ENCODE measurements at regions not wholly inside any gene's neighbourhood (a gene's known extent, or its start where the extent isn't known, plus 50 kb on each side); places are given as distances from the start of the nearest gene placed in this dataset.

GRCh38 chr2:15681089-15681885 lies 89.6 kb downstream of the DDX1 start:
- H3K4me3 ChIP-seq (ENCODE audit: low read depth, low read length) = no peak overlapping the region
- no peak overlapping the region for H3K27ac ChIP-seq (ENCODE audit: low read depth, low read length)
- H3K27me3 ChIP-seq (ENCODE audit: control insufficient read depth, insufficient read depth, low read length) = no peaks in the 10 kb centered on the region
- no peaks in the 10 kb centered on the region for H3K36me3 ChIP-seq (ENCODE audit: control insufficient read depth, insufficient read depth, low read length)
- 100% methylated on average over 1 of the region's 4 CpGs for WGBS (ENCODE audit: insufficient coverage)
- no peak for DNase-seq (ENCODE audit: low read depth in 4 of 6, low spot score in 6 of 6)
- H3K4me1 ChIP-seq (ENCODE audit: control insufficient read depth, insufficient read depth, low read length) = peaks cover 12% of the 10 kb centered on the region
- H3K9me3 ChIP-seq (ENCODE audit: control insufficient read depth, insufficient read depth, low read length) = no peaks in the 10 kb centered on the region

- Histone ChIP-seq H3K27me3 (ENCODE audit: control insufficient read depth, insufficient read depth, low read length) (no peaks in the 10 kb centered on the region), H3K36me3 (ENCODE audit: control insufficient read depth, insufficient read depth, low read length) (no peaks in the 10 kb centered on the region), H3K4me3 (ENCODE audit: low read depth, low read length) (no peak overlapping the region), H3K27ac (ENCODE audit: low read depth, low read length) (no peak overlapping the region), H3K9me3 (ENCODE audit: control insufficient read depth, insufficient read depth, low read length) (no peaks in the 10 kb centered on the region), H3K4me1 (ENCODE audit: control insufficient read depth, insufficient read depth, low read length) (peaks cover 7% of the 10 kb centered on the region)
- DNase-seq (ENCODE audit: low read depth in 4 of 6, low spot score in 6 of 6) = no peak
- 87% methylated on average over 3 of the region's 4 CpGs for WGBS (ENCODE audit: insufficient coverage)
Measured at GRCh38 chr2:15682354-15682753, 90.7 kb downstream of the DDX1 start.

GRCh38 chr2:15684161-15685039 lies 92.7 kb downstream of the DDX1 start:
- H3K4me3 ChIP-seq (ENCODE audit: low read depth, low read length) = no peak overlapping the region
- H3K9me3 ChIP-seq (ENCODE audit: control insufficient read depth, insufficient read depth, low read length) = no peaks in the 10 kb centered on the region
- H3K4me1 ChIP-seq (ENCODE audit: control insufficient read depth, insufficient read depth, low read length) = peaks cover 4% of the 10 kb centered on the region
- no peak for DNase-seq (ENCODE audit: low read depth in 4 of 6, low spot score in 6 of 6)
- no peak overlapping the region for H3K27ac ChIP-seq (ENCODE audit: low read depth, low read length)
- WGBS (ENCODE audit: insufficient coverage) = 85% methylated on average over 8 of the region's 13 CpGs
- H3K27me3 ChIP-seq (ENCODE audit: control insufficient read depth, insufficient read depth, low read length) = no peaks in the 10 kb centered on the region
- no peaks in the 10 kb centered on the region for H3K36me3 ChIP-seq (ENCODE audit: control insufficient read depth, insufficient read depth, low read length)

GRCh38 chr2:15685143-15685542 lies 93.5 kb downstream of the DDX1 start:
- Histone ChIP-seq H3K9me3 (ENCODE audit: control insufficient read depth, insufficient read depth, low read length) (no peaks in the 10 kb centered on the region), H3K4me3 (ENCODE audit: low read depth, low read length) (no peak overlapping the region), H3K4me1 (ENCODE audit: control insufficient read depth, insufficient read depth, low read length) (peaks cover 4% of the 10 kb centered on the region), H3K36me3 (ENCODE audit: control insufficient read depth, insufficient read depth, low read length) (no peaks in the 10 kb centered on the region), H3K27ac (ENCODE audit: low read depth, low read length) (no peak overlapping the region), H3K27me3 (ENCODE audit: control insufficient read depth, insufficient read depth, low read length) (no peaks in the 10 kb centered on the region)
- no peak for DNase-seq (ENCODE audit: low read depth in 4 of 6, low spot score in 6 of 6)
- 92% methylated on average over 5 of the region's 9 CpGs for WGBS (ENCODE audit: insufficient coverage)

- Histone ChIP-seq H3K4me1 (ENCODE audit: control insufficient read depth, insufficient read depth, low read length) (peaks cover 4% of the 10 kb centered on the region), H3K36me3 (ENCODE audit: control insufficient read depth, insufficient read depth, low read length) (no peaks in the 10 kb centered on the region), H3K9me3 (ENCODE audit: control insufficient read depth, insufficient read depth, low read length) (no peaks in the 10 kb centered on the region), H3K4me3 (ENCODE audit: low read depth, low read length) (no peak overlapping the region), H3K27me3 (ENCODE audit: control insufficient read depth, insufficient read depth, low read length) (no peaks in the 10 kb centered on the region), H3K27ac (ENCODE audit: low read depth, low read length) (no peak overlapping the region)
- WGBS (ENCODE audit: insufficient coverage) = 90% methylated on average over 2 of the region's 2 CpGs
- DNase-seq (ENCODE audit: low read depth in 4 of 6, low spot score in 6 of 6) = no peak
Measured at GRCh38 chr2:15686643-15687042, 95.0 kb downstream of the DDX1 start.

- WGBS (ENCODE audit: insufficient coverage) = 91% methylated on average over 1 of the region's 1 CpG
- H3K27me3 ChIP-seq (ENCODE audit: control insufficient read depth, insufficient read depth, low read length) = no peaks in the 10 kb centered on the region
- no peaks in the 10 kb centered on the region for H3K9me3 ChIP-seq (ENCODE audit: control insufficient read depth, insufficient read depth, low read length)
- no peak for DNase-seq (ENCODE audit: low read depth in 4 of 6, low spot score in 6 of 6)
- peaks cover 4% of the 10 kb centered on the region for H3K4me1 ChIP-seq (ENCODE audit: control insufficient read depth, insufficient read depth, low read length)
- no peaks in the 10 kb centered on the region for H3K36me3 ChIP-seq (ENCODE audit: control insufficient read depth, insufficient read depth, low read length)
- no peak overlapping the region for H3K27ac ChIP-seq (ENCODE audit: low read depth, low read length)
- no peak overlapping the region for H3K4me3 ChIP-seq (ENCODE audit: low read depth, low read length)
Measured at GRCh38 chr2:15687243-15687642, 95.6 kb downstream of the DDX1 start.

GRCh38 chr2:15687720-15688119 lies 96.1 kb downstream of the DDX1 start:
- no peaks in the 10 kb centered on the region for H3K27me3 ChIP-seq (ENCODE audit: control insufficient read depth, insufficient read depth, low read length)
- no peak overlapping the region for H3K27ac ChIP-seq (ENCODE audit: low read depth, low read length)
- DNase-seq (ENCODE audit: low read depth in 4 of 6, low spot score in 6 of 6) = no peak
- H3K4me3 ChIP-seq (ENCODE audit: low read depth, low read length) = no peak overlapping the region
- no peaks in the 10 kb centered on the region for H3K36me3 ChIP-seq (ENCODE audit: control insufficient read depth, insufficient read depth, low read length)
- peaks cover 4% of the 10 kb centered on the region for H3K4me1 ChIP-seq (ENCODE audit: control insufficient read depth, insufficient read depth, low read length)
- no peaks in the 10 kb centered on the region for H3K9me3 ChIP-seq (ENCODE audit: control insufficient read depth, insufficient read depth, low read length)
- WGBS (ENCODE audit: insufficient coverage) = 96% methylated on average over 4 of the region's 6 CpGs

GRCh38 chr2:15688924-15689568 lies 97.4 kb downstream of the DDX1 start:
- WGBS (ENCODE audit: insufficient coverage) = 80% methylated on average over 6 of the region's 8 CpGs
- no peak overlapping the region for H3K4me3 ChIP-seq (ENCODE audit: low read depth, low read length)
- no peak overlapping the region for H3K27ac ChIP-seq (ENCODE audit: low read depth, low read length)

GRCh38 chr2:15689654-15690053 lies 98.0 kb downstream of the DDX1 start:
- no peak for DNase-seq (ENCODE audit: low read depth in 4 of 6, low spot score in 6 of 6)
- H3K4me1 ChIP-seq (ENCODE audit: control insufficient read depth, insufficient read depth, low read length) = peaks cover 4% of the 10 kb centered on the region
- 93% methylated on average over 6 of the region's 10 CpGs for WGBS (ENCODE audit: insufficient coverage)

More at GRCh38 chr2:15688924-15689568, 97.4 kb downstream of the DDX1 start:
- Histone ChIP-seq H3K4me1 (ENCODE audit: control insufficient read depth, insufficient read depth, low read length) (peaks cover 4% of the 10 kb centered on the region), H3K36me3 (ENCODE audit: control insufficient read depth, insufficient read depth, low read length) (no peaks in the 10 kb centered on the region), H3K9me3 (ENCODE audit: control insufficient read depth, insufficient read depth, low read length) (no peaks in the 10 kb centered on the region), H3K27me3 (ENCODE audit: control insufficient read depth, insufficient read depth, low read length) (no peaks in the 10 kb centered on the region)
- DNase-seq (ENCODE audit: low read depth in 4 of 6, low spot score in 6 of 6) = no peak

More at GRCh38 chr2:15689654-15690053, 98.0 kb downstream of the DDX1 start:
- no peaks in the 10 kb centered on the region for H3K27me3 ChIP-seq (ENCODE audit: control insufficient read depth, insufficient read depth, low read length)
- H3K36me3 ChIP-seq (ENCODE audit: control insufficient read depth, insufficient read depth, low read length) = no peaks in the 10 kb centered on the region
- H3K27ac ChIP-seq (ENCODE audit: low read depth, low read length) = no peak overlapping the region
- no peaks in the 10 kb centered on the region for H3K9me3 ChIP-seq (ENCODE audit: control insufficient read depth, insufficient read depth, low read length)
- no peak overlapping the region for H3K4me3 ChIP-seq (ENCODE audit: low read depth, low read length)

All from spinal cord (tissue), 9 donors.